HG03354 (cell line): ENCODE measurements at regions not wholly inside any gene's neighbourhood (a gene's known extent, or its start where the extent isn't known, plus 50 kb on each side); places are given as distances from the start of the nearest gene placed in this dataset.
"Not testable (repeated sequence)": the region's sequence is repeated elsewhere in the genome, so short reads cannot be mapped to it uniquely, and the experiment has no call there.

Experiments used
- ATAC-seq: cut with Tn5 transposase; IDR thresholded peaks from one replicate; pipeline ENCODE4 v1.9.1; 2021; ENCODE audit warnings: mild to moderate bottlenecking; ENCODE audit not compliant: unreplicated experiment, poor library complexity, severe bottlenecking

DNA sequence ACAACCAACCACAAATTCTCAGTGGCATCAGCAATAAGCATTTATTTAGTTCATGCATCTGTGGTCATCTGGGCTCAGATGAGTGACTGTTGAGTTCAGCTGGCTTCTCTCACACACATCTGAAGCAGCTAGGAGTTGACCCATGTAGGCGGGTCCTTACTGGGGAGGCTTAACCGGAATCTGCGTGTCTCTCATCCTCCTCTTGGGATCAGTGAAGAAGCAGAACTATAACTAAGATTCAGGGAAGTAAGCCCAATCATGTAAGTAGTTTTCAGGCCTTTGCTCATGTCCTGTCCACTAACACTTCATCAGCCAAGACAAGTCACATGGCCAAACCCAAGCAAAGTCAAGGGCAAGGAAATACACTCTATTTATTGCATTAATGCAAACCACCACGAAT, 236.2 kb downstream of the C11orf87 start:
- no peak for ATAC-seq

- no peak for ATAC-seq
Measured at GRCh38 chr11:109667719-109668118, 245.7 kb downstream of the C11orf87 start.

DNA sequence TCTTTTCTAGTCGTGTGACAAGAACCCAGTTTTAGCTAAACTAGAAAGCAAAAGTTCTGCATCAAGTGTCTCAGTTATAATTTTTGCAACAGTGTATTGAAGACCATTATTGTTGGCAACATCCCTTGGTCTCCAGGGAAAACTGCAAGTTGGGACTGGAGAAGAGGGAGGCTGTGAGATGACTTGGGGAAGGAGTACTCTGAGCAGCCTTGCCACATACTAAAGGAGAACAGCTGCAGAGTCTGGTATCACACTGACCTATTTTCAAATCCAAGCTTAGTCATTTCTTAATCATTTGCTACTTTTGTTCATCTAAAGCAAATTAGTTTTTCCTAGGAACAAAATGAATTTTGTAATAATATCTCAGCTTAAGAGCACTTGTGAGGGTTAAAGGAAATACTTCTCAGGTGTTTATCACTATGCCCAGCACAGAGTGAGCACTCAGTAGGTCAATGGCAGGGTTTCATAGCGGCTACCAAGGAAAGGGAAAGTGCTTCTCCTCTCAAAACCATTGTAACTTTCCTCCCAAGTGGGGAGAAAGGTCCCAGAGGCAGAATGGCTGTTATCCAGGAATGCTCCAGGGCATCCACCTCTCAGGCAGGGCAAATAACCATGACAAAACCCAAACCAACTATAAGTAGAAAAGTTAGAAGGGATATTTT, 247.1 kb downstream of the C11orf87 start:
- no peak for ATAC-seq

DNA sequence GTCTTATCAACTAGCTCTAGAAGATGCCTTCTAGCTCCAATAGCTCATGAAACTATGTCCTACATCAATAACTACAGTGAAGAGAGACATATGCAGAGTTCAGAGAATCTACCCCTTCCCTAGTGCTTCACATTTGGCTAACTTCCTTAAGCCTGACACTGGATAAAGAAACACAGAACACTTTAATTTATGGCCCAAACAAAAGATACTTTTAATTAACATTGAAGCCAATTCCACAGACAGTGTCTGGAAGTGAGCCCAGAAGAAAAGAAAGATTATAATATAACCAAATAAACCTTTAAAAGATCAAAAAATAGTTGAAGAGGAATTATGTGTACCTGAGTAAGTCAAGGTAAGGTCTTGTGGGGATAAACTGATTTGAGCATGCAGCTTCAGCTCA, 255.2 kb downstream of the C11orf87 start:
- ATAC-seq, result no peak

GRCh38 chr11:109677876-109678275, 255.9 kb downstream of the C11orf87 start:
- no peak for ATAC-seq

DNA sequence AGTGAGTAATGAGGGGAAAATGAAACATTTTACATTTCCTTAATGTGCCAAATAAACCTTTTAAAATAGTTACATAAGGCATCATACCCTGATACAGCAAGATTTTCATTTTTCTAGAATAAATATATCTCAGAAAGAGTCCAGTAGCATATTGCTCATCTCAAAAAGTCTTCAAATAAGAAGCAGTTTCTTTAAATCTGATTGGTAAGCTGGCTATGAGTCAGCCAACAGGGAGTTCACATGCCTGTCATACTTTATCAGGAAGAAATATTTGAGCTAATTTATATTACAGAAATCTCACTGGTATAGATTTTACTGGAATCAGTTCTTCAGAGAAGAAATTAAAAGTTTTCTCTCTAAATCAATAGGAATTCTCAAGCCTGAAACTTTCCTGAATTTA, 258.1 kb downstream of the C11orf87 start:
- no peak for ATAC-seq

- not testable (repeated sequence) for ATAC-seq
Measured at GRCh38 chr11:109682788-109683187, 260.8 kb downstream of the C11orf87 start.

DNA sequence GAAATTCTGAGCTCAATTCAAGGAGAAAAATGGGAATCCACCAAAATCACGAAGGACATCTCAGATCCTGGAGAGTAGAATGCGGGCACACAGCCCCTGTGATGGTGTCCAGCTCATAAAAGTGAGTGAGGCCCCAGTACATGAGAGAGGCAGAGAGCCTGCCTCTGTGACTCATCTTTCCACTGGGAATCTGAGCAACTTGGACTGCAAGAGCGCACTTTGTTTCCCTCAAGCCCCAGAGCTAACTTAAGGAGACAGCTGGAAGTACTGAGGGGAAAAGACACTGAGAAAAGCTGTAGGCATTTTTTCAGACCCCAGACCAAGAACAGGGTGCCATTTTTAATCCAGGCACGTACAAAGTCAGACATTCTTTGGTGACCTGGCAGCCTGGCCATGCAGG, 273.7 kb downstream of the C11orf87 start:
- ATAC-seq, result no peak

DNA sequence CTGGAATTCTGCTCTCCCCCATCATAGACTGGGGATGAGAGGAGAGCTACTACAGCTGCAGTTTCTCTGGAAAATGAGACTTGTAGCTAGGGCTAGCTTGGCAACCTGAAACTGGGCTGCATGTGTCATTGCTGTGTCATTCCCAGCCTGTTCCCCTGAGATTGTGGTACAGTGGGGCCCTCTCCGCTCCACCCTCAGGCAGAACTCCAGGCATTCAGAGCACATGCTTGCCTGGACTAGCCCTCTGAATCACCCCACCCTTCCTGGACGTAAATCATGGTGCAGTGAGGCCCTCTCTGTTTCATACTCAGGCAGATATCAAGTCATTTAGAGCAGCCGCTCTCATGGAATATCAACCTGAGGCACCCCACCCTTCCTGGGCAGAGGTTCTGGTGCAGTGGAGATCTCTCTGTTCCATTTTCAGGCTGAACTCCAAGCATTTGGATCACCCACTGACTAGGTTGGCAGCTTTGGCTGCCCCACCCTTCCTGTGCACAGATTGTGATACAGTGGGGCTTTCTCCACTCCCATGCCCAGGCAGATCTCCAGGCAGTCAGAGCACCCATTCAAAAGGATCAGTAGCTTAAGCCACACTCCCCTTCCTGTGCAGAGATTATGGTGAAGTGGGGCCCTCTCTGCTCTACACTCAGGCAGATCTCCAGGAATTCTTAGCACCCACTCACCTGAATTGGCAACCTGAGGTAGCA, 274.4 kb downstream of the C11orf87 start:
- ATAC-seq, result no peak

GRCh38 chr11:109697140-109697843, 275.3 kb downstream of the C11orf87 start:
- ATAC-seq, result peak; percentile 96

- no peak for ATAC-seq
Measured at GRCh38 chr11:109698237-109698636, 276.2 kb downstream of the C11orf87 start.

GRCh38 chr11:109704432-109704831, 282.4 kb downstream of the C11orf87 start:
- ATAC-seq, result no peak

DNA sequence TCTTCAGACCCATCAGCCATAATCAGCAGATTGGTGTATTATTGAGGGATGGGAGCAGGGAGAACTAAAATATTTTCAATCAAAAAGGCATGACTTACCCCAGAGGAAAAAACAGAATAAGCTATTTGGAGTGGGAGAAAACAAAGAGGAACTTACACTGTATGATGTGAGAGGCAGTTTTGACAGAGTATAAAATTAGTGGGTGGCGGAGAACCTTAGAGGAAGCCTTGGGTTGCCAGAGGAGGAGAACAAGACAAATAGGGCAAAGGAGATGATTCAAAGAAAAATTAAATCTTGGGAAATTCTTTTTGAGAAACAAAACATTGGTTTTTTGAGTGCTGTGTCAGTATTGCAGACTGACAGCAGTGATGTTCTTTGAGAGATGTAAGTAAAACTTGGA, 285.0 kb downstream of the C11orf87 start:
- no peak for ATAC-seq

- no peak for ATAC-seq
Measured at GRCh38 chr11:109707411-109707810, 285.4 kb downstream of the C11orf87 start.

DNA sequence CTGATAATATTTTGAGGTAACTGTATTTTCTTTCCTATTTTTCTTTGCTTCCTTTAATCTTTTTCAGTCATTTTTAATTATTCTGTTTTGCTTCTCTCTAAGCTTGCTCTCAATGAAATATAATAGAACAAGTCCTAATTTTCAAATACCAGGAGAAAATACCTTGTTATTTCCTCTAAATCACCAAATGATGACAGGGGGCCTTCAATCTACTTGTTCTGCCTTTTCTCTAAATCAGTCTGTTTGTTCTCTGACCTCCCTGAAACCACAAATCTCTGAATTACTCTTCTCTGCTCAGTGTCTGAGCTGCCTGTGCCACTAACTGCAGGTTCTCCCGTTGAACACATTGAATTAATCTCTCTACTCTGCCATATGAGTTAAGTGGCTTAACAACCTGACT, 286.2 kb downstream of the C11orf87 start:
- no peak for ATAC-seq

- not testable (repeated sequence) for ATAC-seq
Measured at GRCh38 chr11:109714444-109714843, 292.5 kb downstream of the C11orf87 start.

DNA sequence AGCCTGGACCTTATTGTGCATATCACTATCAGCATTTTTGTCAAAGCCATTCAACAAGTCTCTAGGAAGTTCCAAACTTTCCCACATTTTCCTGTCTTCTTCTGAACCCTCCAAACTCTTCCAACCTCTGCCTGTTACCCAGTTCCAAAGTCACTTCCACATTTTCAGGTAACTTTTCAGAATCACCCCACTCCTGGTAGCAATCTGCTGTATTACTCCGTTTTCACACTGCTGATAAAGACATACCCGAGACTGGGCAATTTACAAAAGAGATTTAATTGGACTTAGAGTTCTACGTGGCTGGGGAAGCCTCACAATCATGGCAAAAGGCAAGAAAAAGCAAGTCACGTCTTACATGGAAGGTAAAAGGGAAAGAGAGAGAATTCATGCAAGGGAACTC, 293.4 kb downstream of the C11orf87 start:
- not testable (repeated sequence) for ATAC-seq

GRCh38 chr11:109726061-109726460, 304.1 kb downstream of the C11orf87 start:
- no peak for ATAC-seq

DNA sequence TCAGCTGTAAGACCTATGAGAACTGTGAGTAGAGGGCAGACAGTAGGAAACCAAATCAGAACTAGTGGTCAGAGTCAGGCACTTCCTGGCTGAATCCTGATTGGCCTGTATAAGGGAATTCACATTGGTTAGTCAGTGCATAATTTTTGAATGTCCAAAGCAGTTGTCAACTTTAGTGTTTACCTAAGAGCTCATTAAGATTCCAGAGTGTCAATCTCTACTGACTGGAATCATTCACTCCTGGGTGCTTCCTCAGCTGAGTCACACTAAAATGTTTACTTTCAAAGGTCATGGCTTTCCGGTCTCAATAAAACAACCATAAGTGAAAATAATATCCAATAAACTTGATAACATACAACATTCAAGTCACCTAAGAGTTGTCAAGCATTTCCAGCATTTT, 306.1 kb downstream of the C11orf87 start:
- no peak for ATAC-seq

GRCh38 chr11:109729761-109730160, 307.8 kb downstream of the C11orf87 start:
- ATAC-seq, result no peak

DNA sequence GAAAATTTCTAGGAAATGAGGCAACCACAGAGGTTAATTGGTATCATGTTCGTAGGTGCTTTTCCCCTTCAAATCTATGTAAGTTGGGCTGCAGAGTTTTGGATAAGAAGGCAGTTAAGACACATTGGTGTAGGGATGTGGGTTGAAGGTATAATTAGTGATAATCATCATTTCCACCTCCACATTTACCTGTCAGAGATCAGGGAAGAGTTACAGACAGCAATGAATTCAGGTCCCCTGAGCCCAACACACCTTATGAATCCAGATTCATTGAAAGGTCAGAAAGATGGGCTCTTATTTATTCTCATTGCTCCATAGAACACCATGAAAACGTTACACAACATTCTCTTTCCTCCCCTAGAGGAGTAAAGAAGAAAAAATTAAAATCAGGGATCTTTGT, 308.7 kb downstream of the C11orf87 start:
- ATAC-seq, result no peak
